HG03039 (cell line): ENCODE measurements at regions not wholly inside any gene's neighbourhood (a gene's known extent, or its start where the extent isn't known, plus 50 kb on each side); places are given as distances from the start of the nearest gene placed in this dataset.
A peak's percentile ranks its signal among the peaks of the same experiment; 100 is the strongest.

Source experiments
- ATAC-seq: cut with Tn5 transposase; IDR thresholded peaks from one replicate; pipeline ENCODE4 v1.9.1; 2021; ENCODE audit warnings: mild to moderate bottlenecking, moderate library complexity; ENCODE audit not compliant: unreplicated experiment

DNA sequence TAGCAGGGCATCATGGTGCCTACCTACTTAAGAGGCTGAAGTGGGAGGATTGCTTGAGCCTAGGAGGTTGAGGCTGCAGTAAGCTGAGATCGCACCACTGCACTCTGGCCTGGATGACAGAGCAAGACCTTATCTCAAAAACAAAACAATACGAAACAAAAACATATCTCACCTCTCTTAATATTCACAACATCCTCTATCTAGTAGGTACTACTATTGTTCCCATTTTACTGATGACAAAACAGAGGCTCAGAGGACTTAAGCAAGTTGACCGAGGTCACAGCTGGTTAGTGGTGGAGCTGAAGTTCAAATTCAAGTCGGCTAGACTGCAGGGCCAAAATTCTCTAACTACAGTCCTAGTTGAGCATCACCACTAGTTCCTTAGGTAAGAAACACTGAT lies 172.3 kb upstream of the EEA1 start:
- no peak for ATAC-seq

DNA sequence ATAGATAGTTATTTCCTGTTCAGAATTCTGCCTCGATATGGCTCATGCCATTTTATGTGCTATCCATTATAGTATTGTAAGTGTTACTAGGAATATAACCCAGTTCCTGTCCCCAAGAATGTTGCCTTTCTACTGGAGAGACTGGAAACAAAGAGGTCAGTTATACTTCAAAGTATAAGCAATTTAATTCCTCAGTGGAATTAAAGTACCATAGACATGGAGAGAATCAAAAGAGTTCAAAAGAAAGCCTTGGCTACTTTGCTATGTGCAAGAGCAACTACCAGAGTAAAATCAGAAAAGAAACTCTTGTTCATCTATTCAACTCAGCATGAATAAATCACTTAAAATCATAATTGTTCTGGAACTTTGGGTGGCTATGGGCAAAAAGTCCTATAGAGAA lies 173.2 kb upstream of the EEA1 start:
- no peak for ATAC-seq

DNA sequence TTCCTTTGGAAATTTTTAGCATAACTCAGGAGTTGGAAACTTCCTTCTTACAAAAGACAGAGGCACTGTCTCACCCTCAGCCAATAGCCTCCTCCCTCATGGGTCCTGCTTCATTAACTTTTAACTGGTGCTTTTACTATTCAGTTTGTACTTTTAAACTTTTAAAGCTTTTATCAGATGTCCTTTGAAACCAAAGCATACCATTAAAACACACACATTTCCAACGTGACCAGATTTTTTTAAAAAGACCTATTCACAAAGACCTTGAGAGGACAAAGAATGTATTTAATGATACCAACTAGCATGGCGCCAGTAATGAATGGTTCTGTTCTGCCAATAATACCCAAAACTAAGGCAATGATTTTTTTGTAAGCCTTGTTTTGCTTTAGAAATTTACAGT lies 173.6 kb upstream of the EEA1 start:
- no peak for ATAC-seq

DNA sequence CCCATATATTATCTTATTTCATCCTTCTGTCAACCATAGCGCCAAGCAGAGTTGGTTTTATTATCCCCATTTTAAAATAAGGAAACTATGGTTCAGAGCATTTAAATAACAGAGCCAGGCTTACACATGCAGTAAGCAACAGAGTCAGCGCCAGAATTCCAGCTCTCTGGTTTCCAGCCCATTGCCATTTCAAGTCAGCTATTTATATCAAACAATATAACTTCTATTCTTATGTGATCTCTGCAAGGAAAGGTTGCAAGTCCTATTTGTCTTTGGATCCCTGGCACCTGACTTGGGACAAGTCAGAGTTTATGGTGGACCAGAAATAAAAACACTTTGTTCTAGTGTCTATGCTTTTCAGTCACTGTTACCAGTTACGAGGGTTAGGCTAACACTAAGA lies 174.1 kb upstream of the EEA1 start:
- ATAC-seq, result no peak

DNA sequence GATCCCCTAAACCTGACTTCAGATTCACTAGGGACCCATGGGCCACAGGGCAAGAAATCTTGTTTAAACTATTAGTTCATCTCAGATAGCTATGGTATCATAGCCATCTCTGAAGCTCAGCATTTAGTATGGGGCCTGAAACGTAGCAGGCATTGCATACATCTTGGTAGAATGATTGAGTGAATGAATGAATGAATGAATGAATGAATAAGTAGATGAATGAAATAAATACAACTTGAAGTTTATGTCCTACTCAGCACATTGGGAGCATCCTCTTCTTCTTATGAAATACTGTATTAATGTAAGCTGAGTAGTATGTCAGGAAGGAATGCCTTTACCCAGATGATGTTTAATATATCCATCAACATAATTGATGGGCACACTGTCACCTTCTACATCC lies 175.4 kb upstream of the EEA1 start:
- no peak for ATAC-seq

- no peak for ATAC-seq
These were observed 177.8 kb upstream of the EEA1 start for GRCh38 chr12:93106910-93107309.

DNA sequence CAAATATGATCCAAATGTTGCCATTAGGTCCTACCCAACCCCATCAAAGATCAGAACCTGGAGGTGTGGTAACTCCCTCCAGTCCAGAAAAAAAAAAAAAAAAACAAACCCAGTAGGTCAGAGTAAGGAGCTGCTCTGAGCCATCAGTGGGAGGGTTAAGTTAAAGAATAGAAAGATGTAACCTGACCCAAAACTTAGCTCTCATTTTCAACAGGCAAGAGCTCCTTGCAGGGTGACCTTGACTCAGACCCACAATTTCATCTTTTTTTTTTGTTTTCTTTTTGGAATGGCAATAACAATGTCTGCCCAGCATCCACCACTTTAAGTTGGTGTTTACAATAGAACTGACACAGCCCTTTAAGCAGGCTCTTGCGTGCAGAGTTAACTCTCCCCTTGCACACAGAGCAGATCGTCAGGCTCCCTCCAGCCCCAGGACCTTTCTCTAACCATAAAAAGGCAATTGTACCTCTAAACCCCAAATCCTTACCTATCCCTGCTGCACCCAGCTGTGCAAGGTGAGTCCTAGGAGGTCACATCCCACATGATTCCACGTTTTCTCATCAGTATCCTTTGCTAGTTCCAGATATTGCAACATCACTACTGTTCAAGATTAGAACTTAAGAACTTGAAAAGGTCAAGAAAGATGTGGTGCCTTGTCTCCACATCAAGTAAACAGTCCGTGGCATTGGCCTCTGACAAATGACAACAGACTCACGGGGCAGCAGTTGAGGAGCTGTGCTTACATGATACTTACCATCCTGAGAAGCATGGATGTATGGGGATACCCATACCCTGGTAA lies 178.6 kb upstream of the EEA1 start:
- ATAC-seq, result no peak

- ATAC-seq, result no peak
These were observed 179.9 kb upstream of the EEA1 start for GRCh38 chr12:93108985-93109384.

DNA sequence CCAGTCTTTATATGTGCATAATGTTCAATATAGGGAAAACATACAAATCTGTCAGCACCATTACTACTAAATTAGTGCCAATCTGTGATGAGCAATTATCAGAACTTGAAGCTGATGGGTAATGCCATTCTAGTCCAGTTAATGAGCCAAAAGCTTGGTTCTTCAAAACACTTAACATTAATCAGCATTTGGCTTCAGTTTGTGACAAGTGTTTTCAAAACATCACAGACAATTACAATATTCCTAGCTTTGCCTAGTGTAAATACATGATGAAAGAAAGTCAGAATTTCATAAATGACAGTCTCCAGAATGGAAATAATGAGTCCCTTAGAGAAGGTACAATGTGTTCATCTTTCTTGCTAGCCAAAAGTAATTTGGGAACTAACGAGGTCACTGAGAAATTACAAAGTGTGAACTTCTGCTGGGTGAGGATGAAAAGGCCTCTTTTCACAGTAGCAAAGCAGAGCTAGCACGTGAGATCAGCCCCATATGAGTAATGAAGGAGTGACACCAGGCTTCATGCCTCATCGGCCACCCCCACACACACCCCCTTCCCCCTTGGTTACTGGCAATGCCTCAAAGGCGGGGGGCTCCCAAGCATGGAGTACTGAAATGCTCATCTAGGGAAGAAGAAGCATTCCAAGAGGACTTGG lies 180.6 kb upstream of the EEA1 start:
- ATAC-seq, result no peak

DNA sequence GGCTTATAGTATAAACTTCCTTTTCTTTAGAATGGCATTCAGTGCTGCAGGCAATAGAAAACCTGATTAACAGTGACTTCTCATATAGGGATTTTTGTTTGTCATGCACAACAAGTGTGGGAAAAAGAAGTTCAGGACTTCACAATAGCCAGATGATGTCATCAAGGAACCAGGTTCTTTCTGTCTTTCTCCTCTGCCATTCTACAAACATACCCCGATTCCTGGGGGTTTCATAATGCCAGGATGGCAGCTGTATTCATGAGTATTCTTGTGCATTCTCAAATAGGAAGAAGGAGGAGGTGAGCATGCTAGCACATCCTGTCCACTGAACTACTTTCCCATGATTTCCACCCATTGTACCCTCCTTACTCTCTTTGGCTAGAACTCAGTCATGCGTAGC lies 182.7 kb upstream of the EEA1 start:
- ATAC-seq, result no peak

DNA sequence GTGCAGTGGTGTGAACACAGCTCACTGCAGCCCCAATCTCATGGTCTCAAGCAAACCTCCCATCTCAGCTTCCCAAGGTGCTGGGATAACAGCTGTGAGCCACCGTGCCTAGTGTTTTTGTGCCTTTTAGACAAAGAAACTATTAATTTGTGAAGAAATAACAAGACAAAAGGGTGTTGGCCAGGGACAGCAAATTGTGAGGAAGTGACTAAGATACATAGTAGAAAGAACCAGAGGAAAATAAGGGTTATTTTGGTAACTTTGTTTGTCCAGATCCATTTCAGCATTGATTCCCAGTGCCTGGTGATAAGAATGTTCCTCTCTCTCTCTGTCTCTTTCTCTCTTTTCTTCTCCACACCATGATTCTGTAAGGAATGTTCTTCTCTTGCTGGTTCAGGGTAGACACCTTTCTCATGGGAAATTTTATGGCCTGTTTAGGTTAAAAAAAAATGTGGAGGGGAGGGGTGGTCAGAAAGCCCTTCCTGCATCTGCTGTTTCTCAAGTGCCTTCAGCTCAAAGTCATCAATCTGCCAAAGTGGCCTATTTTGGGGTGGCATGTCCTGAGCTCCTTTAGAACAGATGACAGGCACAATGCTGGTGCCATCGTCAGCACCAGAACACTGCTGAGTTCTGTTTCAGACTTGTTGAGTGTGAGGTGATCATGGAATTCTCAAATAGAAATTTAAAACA lies 184.4 kb upstream of the EEA1 start:
- no peak for ATAC-seq

GRCh38 chr12:93115198-93115601 lies 186.1 kb upstream of the EEA1 start:
- no peak for ATAC-seq

DNA sequence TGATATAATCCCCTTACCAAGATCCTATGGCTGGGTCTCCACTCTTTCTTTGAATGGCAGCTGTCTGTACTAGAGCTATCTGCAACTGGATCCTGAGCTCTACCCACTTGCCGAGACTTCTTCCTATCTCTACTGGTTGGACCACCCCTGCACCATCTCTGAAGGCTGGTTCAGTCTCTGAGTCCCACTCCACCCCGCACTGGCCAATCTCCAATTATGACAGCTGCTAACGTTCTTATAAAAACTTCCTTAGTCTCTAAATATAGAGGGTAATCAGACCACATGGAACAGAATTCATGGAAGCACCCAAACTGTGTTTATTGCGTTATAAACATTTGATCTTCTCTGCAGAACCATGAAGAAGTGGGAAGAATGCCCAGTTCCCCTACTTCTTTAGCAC lies 186.6 kb upstream of the EEA1 start:
- ATAC-seq, result no peak

DNA sequence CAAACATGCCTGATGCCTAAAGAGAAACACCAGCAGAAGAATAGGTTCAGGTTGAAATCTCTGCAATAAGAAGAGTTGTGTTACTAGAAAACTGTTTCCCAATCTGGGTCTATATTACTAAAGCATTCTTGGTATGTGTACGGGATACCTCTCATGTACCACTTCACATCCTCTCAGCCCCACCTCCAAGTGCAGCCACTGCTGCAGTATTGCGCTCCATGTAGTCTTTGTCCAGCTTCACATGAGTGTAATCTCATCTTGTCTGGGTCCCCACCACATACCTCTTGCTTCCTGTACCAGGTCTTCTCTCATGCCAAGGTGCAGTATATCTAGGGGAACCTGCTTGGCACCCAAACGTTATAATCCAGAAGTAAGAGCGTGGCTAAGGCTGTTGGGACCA lies 187.5 kb upstream of the EEA1 start:
- ATAC-seq, result no peak

- ATAC-seq, result no peak
These were observed 192.8 kb upstream of the EEA1 start for GRCh38 chr12:93121729-93122488.

GRCh38 chr12:93122569-93123091 lies 193.5 kb upstream of the EEA1 start:
- ATAC-seq, result no peak

- no peak for ATAC-seq
These were observed 196.0 kb upstream of the EEA1 start for GRCh38 chr12:93125126-93125525.

- peak; percentile 59 for ATAC-seq
These were observed 197.0 kb upstream of the EEA1 start for GRCh38 chr12:93126069-93126474.

GRCh38 chr12:93127107-93127560 lies 198.0 kb upstream of the EEA1 start:
- no peak for ATAC-seq

DNA sequence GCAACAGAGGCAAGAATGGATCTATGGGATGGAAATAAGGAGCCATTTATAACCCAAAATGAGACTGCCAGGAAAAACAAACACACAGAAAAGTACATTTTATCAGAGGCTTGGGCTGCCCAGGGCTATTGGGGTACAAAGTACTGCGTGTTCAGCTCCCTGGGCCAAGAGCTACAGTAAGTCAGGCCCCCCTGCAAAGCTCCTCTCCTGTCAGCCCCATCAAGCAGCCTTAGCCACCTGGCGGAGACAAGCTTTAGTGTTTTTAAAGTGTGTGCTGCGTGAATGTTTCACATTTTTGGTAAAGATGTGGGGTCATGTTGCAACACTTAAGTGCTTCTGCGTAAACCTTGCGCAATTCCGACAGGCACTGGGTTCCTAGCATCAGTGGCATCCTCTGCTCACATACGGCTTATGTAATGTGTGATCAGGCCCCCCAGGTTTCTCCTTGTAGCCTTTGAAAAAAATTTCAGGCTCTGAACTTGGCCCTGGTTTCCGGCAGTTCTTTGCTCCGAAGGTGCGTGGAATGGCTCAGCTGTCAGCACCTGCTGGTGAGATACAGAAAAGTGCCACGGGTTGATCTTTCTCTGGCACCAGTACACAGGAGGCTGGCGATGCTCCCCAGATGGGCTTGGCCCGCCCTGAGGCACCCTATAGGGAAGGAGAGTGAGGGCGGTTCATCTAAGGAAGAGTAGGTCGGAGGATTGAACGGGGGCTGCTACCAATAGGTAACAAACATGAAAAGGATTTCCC lies 198.7 kb upstream of the EEA1 start:
- no peak for ATAC-seq
